ENCODE measurements at regions not wholly inside any gene's neighbourhood (a gene's known extent, or its start where the extent isn't known, plus 50 kb on each side); places are given as distances from the start of the nearest gene placed in this dataset.
A peak's percentile ranks its signal among the peaks of the same experiment; 100 is the strongest.
"Not testable (repeated sequence)": the region's sequence is repeated elsewhere in the genome, so short reads cannot be mapped to it uniquely, and the experiment has no call there.

- peak; percentile 40 for TF ChIP-seq CTCF (IDR thresholded peaks at IDR 0.05; ENCODE audit: low read depth, low read length, missing control alignments)
- H3K27ac ChIP-seq; H3K27me3 ChIP-seq (replicated peaks); in situ Hi-C loops (cut with HindIII; ENCODE audit: low pct_ligation_motif_present, low sequenced_read_pairs); H3K36me3 ChIP-seq (replicated peaks); H3K4me3 ChIP-seq (ENCODE audit: low read depth, low read length): not testable (repeated sequence)
- DNase-seq: peak; percentile 26
Observed at GRCh38 chr2:87217741-87218410, 196.2 kb upstream of the PLGLB1 start.

GRCh38 chr2:87220651-87221050 is 199.0 kb upstream of the PLGLB1 start:
- H3K36me3 ChIP-seq (replicated peaks); DNase-seq; H3K27me3 ChIP-seq (replicated peaks); H3K4me3 ChIP-seq (ENCODE audit: low read depth, low read length); H3K27ac ChIP-seq; in situ Hi-C loops (cut with HindIII; ENCODE audit: low pct_ligation_motif_present, low sequenced_read_pairs): not testable (repeated sequence)

- DNase-seq: peak; percentile 25
- in situ Hi-C loops (cut with HindIII; ENCODE audit: low pct_ligation_motif_present, low sequenced_read_pairs); H3K36me3 ChIP-seq (replicated peaks); H3K4me3 ChIP-seq (ENCODE audit: low read depth, low read length); H3K27ac ChIP-seq; H3K27me3 ChIP-seq (replicated peaks): not testable (repeated sequence)
Observed at GRCh38 chr2:87222131-87222530, 200.5 kb upstream of the PLGLB1 start.

GRCh38 chr2:87223873-87224272 is 202.2 kb upstream of the PLGLB1 start:
- H3K36me3 ChIP-seq (replicated peaks); H3K4me3 ChIP-seq (ENCODE audit: low read depth, low read length); H3K27ac ChIP-seq; H3K27me3 ChIP-seq (replicated peaks); DNase-seq; in situ Hi-C loops (cut with HindIII; ENCODE audit: low pct_ligation_motif_present, low sequenced_read_pairs): not testable (repeated sequence)

- peak; percentile 38 for TF ChIP-seq CTCF (IDR thresholded peaks at IDR 0.05; ENCODE audit: low read depth, low read length, missing control alignments)
- in situ Hi-C loops (cut with HindIII; ENCODE audit: low pct_ligation_motif_present, low sequenced_read_pairs); H3K27ac ChIP-seq; DNase-seq; H3K36me3 ChIP-seq (replicated peaks); H3K4me3 ChIP-seq (ENCODE audit: low read depth, low read length); H3K27me3 ChIP-seq (replicated peaks): not testable (repeated sequence)
Observed at GRCh38 chr2:87229091-87229689, 207.5 kb upstream of the PLGLB1 start.

GRCh38 chr2:87229964-87230363 is 208.3 kb upstream of the PLGLB1 start:
- H3K36me3 ChIP-seq (replicated peaks); DNase-seq; H3K27me3 ChIP-seq (replicated peaks); H3K27ac ChIP-seq; H3K4me3 ChIP-seq (ENCODE audit: low read depth, low read length); in situ Hi-C loops (cut with HindIII; ENCODE audit: low pct_ligation_motif_present, low sequenced_read_pairs): not testable (repeated sequence)

GRCh38 chr2:87235333-87235981 is 213.8 kb upstream of the PLGLB1 start:
- H3K4me3 ChIP-seq (ENCODE audit: low read depth, low read length); H3K27me3 ChIP-seq (replicated peaks); H3K36me3 ChIP-seq (replicated peaks); in situ Hi-C loops (cut with HindIII; ENCODE audit: low pct_ligation_motif_present, low sequenced_read_pairs); DNase-seq; H3K27ac ChIP-seq: not testable (repeated sequence)

GRCh38 chr2:87237570-87238336 is 216.1 kb upstream of the PLGLB1 start:
- H3K4me3 ChIP-seq (ENCODE audit: low read depth, low read length); in situ Hi-C loops (cut with HindIII; ENCODE audit: low pct_ligation_motif_present, low sequenced_read_pairs); H3K27me3 ChIP-seq (replicated peaks); H3K36me3 ChIP-seq (replicated peaks); DNase-seq; H3K27ac ChIP-seq: not testable (repeated sequence)
